HG03460 (cell line): ENCODE measurements at regions not wholly inside any gene's neighbourhood (a gene's known extent, or its start where the extent isn't known, plus 50 kb on each side); places are given as distances from the start of the nearest gene placed in this dataset.

Experiments
- ATAC-seq: cut with Tn5 transposase; IDR thresholded peaks from one replicate; pipeline ENCODE4 v1.9.1; 2021; ENCODE audit not compliant: unreplicated experiment

GRCh38 chr11:113584371-113584770, 109.2 kb upstream of the DRD2 start:
- no peak for ATAC-seq

DNA sequence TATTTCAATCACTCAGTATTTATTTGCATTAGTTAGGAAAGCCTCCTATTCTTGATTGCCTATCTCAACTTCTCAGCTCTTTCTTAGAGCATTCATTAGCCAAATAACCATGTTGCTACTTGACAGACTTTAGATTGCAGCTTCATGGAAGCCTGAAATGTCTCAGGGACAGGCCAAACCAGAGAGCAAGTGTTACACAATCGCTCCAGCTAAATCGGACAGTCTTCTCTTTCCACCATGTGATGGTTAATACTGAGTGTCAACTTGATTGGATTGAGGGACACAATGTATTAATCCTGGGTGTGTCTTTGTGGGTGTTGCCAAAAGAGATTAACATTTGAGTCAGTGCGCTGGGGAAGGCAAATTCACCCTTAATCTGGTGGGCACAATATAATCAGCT, 106.5 kb upstream of the DRD2 start:
- no peak for ATAC-seq

DNA sequence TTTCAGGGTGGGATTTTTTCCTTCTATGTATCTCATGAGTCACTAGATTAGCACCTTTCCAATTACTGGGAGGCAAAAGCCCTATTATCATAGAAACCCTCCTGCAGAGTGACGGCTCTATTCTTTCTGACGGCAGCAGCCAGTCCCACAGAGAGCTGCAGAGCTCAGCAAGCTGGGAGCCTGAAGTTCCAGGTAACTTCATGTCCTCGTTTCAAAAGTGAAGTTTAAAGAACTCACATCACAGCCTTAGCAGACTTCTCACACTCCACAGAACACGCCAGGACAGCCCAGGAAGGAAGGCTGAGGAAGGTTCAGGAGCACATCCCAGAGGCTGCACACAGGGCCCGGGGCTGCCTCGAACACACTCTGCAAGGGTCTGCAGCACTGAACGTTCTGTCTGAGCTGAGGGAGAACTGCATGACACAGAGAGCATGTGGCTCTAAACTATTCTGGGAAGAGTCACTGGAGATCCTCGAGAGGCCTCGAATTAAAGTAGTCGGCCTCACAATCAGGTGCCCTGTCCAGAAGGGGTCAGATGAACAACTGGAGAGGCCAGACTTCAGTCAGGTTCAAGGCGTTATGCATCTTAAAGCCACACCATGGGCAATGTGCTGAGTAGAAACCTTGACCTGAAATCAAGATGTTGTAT, 104.2 kb upstream of the DRD2 start:
- ATAC-seq: no peak

DNA sequence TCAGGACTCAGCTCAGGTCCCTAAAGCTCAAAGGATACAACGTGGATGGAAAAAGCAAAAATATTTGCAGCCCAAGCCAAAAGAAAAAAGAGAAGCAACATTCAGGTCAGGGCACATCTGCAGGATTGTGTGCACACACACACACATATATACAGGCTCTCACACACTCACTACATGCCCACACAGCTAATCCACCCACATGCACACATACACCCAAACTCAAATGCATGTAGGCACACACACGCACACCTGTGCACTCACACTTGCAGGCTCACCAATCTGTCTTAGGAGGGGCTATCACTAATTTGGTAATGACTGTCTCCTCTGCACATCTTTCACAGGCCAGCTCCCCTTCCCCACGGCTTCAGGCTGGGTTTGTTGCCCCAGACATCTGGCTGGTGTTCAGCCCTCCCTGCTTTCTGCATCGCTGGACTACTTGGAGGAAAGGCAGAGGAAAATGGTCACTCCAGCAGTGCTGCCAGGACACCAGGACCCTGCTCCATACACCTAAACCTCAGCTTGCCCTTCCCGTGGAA, 103.6 kb upstream of the DRD2 start:
- ATAC-seq: no peak

DNA sequence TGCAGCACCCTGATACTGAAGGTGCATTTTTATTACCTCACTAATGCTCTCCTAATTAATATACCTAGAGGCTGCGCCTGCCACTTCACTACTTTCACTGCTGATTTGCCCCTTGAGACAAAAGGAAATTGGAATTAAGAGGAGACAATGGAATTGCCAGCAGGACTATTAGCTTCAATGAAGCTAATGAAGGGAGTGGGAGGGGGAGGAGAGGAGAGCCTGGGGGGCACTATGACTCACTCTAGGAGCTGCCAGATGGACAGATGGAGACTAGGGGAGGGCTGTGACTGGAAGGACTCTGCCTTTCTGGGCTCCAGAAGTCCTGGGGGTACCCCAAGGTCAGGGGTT, 102.8 kb upstream of the DRD2 start:
- ATAC-seq: no peak

DNA sequence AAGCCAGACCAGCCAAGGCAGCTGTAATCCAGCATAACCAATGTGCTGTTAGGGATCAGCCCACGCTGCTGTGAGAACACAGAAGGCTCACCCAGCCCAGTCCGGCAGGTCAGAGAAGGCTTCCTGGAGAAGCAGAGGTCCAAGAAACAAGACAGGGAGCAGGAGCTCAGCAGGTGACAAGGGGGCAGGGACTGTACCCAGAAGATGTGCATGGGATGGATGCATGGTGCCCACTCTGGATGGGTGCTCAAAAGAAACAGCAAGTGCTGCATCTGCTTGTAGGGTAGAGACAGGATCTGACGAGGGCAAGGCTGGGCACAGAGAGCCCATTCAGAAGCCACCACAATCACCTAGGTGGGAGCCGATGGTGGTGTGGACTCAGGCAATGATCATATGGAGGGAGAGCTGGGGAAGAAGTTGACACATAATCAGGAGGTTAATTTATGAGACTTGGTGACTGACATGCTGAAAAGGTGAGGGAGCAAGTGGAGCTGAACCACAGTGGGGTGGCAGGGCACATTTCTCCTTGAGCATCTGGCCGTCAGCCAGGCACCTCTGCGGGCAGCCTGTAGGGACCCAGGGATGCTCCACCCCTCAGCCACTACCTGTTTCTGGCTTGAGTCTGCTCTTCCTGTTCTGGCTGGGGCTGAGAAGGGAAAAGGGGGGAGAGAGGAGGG, 102.3 kb upstream of the DRD2 start:
- ATAC-seq: no peak

- no peak for ATAC-seq
Observed at GRCh38 chr11:113574586-113574985, 99.4 kb upstream of the DRD2 start.

DNA sequence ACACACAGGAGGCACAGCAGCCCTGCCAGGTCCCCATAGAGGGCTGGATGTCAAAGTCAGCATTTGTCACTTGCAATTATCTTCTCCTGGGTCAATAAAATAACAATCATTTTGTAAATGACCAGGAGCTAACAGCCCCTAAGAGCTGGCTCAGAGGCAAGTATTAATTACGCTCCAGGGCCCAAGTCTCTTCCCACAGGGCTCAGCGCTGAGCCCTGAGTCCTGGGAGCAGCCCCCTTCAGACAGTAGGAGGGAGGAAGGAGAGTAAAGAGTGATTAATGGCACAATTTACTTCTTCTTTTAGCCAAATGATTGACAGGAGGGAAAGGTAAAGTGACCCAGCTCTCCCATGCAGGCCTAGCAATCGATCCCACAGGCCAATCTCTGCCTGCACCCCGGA, 99.0 kb upstream of the DRD2 start:
- no peak for ATAC-seq

DNA sequence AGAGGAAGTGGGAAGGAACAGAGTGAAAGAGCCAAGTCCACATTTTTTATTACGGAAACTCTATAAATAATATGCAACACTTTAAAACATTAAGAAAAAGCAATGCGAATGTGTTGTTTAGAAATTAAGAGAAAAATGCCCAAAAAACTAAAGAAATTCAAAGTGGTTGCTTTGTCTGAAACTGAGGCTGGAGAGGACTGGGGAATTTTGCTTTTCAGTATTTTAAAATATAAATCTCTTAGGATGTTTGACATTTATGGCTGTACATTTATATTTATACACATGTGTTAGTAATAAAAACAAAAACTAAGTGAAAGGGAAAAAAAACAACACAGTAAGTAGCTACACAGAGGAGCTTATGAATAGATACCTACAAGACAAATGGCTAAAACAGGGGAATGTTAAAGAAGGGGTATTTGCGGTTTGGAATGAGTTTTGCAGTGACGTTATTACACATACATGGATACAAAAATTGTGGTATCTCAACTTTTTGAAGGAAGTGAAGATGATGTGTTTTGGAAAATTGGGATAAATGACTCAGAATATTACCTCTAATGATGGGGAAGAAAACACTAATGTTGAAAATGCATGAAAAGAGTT, 97.0 kb upstream of the DRD2 start:
- no peak for ATAC-seq

- no peak for ATAC-seq
Observed at GRCh38 chr11:113571531-113571930, 96.3 kb upstream of the DRD2 start.

GRCh38 chr11:113570906-113571305, 95.7 kb upstream of the DRD2 start:
- no peak for ATAC-seq

- no peak for ATAC-seq
Observed at GRCh38 chr11:113569391-113569790, 94.2 kb upstream of the DRD2 start.

GRCh38 chr11:113568566-113568965, 93.4 kb upstream of the DRD2 start:
- no peak for ATAC-seq

- ATAC-seq: no peak
Observed at GRCh38 chr11:113567867-113568544, 92.8 kb upstream of the DRD2 start.

- no peak for ATAC-seq
Observed at GRCh38 chr11:113567097-113567496, 91.9 kb upstream of the DRD2 start.

- no peak for ATAC-seq
Observed at GRCh38 chr11:113564527-113565130, 89.4 kb upstream of the DRD2 start.

DNA sequence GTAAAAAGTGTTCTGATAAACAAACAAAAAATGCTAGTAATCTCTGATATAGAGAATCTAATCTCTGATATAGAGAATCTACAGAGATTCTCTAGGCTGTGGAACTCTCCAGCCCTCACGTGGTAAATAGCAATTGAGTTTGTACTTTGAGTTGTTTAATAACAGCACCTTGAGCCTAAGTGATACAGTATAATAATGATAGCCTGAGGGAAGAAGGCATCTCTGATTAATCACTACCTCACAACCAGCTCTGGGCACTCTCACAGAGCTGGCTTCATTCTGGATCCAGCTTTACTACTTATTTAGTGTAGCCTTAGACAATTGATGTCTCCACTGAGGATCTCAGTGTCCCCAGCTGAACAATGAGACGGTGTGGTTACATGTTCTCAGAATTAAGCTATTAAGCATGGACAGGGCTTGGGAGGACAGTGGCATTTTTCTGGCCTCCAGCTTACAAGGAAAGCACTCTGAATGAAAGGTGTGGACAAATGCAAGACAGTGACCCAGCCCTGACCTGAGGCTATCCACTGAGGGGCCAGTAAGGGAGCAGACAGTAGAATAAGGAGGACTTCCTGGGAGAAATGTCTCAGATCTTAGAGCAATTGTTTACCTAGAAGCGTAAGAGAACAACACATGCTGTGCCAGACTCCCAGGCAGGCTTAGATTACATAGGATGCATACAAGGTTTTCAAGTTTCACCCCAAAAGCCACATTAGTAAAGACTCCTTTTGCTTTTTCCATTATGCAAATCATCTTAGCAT, 88.7 kb upstream of the DRD2 start:
- no peak for ATAC-seq

DNA sequence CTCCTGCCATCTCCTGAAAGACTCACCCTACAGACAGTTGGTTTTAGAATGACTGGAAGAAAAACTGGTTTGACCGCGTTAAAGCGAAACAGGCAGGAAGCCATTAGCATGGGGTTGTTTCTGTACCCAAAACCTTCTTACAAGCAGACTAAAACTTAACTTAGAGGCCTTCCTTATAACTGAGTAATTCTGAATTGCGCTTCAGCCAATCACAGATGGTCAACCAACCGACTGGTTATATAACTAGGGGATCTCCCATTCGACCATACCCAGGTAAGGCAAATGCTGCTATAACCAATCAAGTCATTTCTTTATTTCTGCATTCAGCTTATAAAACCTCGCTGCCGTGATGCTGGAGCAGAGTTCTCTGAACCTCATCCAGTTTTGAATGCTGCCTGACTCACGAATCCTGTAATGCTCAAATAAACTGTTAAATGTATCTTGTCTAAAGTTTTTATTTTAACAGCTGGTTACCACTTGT, 87.8 kb upstream of the DRD2 start:
- ATAC-seq: no peak

- no peak for ATAC-seq
Observed at GRCh38 chr11:113562576-113562975, 87.4 kb upstream of the DRD2 start.

GRCh38 chr11:113557926-113558325, 82.7 kb upstream of the DRD2 start:
- ATAC-seq: no peak

DNA sequence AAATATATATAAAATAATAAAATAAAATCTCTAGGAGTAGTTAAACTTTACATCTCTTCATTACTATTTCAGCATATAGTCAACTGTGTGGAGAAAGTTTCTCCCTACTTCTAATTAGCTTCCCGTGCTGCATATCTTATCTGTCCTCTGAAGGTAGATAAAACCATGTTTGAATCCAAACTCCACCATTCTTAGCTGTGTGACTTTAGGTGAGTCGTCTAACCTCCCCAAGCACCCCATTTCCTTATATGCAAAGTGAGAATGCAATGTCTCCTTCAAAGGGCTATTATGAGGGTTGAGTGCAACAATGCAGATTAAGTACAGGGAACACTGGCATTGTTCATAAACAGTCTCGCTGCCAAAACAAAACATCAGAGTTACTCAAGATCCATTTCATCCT, 80.8 kb upstream of the DRD2 start:
- ATAC-seq: no peak
